Activated gamma-delta T cell treated with Interleukin-2 at 50 U/mL for 16 hours (primary cell): ENCODE measurements at regions not wholly inside any gene's neighbourhood (a gene's known extent, or its start where the extent isn't known, plus 50 kb on each side); places are given as distances from the start of the nearest gene placed in this dataset.
"Not testable (repeated sequence)": the region's sequence is repeated elsewhere in the genome, so short reads cannot be mapped to it uniquely, and the experiment has no call there.

Source experiments
- DNase-seq: peaks from one replicate; pipeline ENCODE4 v3.0.0-alpha.2; 2020

DNA sequence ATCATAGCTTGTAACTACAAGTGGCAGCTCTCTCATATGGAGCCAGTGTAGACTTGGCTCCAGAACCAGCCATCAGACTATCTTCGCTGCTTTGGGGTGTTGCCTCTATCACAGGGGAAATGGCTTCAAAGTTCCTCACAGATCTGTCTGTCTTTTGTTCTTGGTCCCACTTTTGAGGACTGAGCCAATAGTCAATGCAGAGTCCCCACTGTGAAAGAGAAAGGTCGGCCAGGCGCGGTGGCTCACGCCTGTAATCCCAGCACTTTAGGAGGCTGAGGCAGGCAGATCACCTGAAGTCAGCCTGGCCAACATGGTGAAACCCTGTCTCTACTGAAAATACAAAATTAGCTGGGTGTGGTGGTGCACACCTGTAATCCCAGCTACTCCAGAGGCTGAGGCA lies 86.9 kb upstream of the FZD7 start:
- not testable (repeated sequence) for DNase-seq

- DNase-seq, result no peak
Observed at GRCh38 chr2:201947287-201947686, 86.4 kb upstream of the FZD7 start.

DNA sequence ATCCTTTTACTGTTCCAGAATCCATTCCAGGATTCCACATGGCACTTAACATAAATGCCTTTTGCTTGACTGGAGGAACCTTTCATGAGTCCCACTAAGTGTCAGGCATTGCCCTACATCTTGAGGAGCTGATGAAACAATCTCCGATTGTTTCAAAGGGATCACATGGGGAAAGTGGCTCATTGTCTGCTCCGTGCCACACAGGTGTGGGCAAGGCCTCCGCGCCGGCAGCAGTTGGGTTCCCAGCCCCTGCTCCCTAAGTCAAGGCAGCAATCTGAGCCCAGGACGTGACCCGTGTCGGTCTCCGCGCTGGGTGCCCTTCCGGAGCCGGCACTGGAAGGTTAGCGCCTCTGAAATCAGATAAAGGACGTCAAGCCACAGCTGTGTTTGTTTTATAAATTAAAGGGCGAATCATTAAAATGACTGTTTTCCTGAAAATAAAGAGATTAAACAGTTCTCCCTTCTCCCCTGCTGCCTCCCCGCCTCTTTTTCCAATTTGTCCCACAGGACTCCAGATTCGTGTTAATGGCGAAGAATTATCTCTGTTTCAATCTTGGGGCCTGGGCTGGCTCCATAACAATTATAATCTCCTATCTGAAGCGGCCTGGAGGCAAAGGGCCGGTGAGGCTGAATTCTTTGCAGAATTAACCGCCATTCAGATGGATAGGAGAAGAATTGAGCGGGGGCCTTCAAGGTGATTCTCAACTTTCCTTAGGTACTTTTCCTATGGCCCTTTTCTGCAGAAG lies 84.3 kb upstream of the FZD7 start:
- no peak for DNase-seq

DNA sequence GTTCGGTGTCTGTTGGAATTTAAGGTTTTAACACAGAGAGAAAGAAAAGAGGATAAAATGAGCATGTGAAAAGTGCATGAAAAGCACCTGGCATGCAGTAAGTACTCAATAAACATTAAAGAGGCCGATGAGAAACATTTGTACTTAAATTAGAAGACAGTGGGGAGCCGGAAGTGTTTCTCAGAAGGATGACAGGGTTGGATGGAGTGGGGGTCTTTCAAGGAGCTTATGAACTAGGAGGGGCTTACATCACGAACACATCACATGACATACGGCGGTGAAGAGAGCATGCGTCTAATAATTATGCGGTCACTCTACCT lies 83.8 kb upstream of the FZD7 start:
- no peak for DNase-seq

DNA sequence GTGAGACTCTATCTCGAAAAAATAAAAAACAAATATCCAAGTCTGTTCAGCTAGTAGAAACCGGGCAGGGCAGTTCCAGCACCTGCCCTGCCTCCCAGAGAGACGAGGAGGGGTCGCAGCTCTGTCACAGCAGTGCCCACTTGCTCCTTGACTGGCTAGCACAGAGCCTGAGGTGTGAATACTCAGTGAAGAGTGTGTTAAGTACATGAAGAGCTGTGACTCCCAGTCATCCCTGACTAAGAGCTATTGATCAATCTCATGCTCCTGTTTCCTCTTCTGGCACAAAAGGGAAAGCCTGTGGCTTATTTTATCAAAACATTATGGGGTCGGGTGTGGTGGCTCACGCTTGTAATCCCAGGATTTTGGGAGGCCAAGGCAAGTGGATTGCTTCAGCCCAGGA lies 83.0 kb upstream of the FZD7 start:
- no peak for DNase-seq

GRCh38 chr2:201952187-201952586 lies 81.5 kb upstream of the FZD7 start:
- no peak for DNase-seq

DNA sequence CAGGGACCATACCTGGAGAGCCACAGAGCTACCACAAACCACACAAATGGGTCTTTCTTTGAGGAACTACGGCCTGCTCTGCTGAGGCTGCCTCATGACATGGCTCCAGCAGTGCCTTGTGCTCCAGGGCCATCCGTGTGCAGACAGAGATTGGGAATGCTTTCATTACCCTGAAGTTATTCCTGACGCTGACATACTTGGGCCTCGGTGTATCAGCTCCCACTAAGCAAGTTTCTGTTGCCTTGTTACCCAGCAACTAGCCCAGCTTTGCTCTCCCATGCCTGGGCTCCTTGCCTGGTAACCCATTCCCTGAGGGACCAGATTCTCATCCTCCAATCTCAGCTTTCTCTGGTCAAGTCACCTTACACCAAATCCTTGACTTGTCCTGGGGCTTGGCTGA lies 80.3 kb upstream of the FZD7 start:
- no peak for DNase-seq

DNA sequence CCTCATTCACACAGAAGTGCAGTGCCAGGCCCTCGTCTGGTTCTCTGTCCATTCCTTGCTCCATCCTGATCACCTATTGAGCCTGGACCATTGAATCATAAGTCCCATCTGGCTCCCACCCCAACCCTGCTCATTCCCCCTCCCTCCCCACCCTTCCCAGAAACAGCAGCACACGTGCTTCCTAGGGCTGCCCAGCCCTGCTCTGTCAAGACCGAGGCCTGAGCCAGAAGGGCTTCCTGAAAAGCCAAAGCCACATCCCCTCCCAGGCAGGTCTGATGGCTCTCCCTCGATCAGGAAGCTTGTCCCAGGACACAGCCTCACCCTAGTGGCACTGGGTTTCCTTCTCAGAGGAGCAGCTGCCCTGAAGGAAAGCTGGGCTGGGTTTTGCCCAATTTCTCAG lies 79.8 kb upstream of the FZD7 start:
- no peak for DNase-seq

GRCh38 chr2:201955231-201955630 lies 78.4 kb upstream of the FZD7 start:
- DNase-seq, result no peak

- no peak for DNase-seq
Observed at GRCh38 chr2:201955702-201956141, 77.9 kb upstream of the FZD7 start.

DNA sequence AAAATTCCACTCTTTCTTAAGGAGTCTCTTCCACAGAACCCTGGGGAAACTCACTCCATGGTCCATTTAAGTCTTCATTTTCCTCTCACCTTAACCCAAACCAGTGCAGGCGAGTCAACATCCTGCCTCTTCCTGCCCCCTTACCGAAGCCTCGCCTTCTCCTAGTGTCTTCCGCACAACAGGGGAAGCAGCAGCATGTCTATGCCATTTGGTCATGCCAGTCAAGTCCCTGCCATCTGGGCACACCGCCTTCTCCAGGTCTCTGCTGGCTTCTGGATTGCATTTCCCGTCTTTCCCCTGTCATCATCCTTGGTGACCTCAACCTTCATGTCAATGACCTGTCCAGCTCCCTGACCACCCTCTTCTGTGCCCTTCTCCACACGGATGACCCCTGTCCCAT lies 77.3 kb upstream of the FZD7 start:
- DNase-seq, result no peak

- no peak for DNase-seq
Observed at GRCh38 chr2:201957091-201957490, 76.6 kb upstream of the FZD7 start.

DNA sequence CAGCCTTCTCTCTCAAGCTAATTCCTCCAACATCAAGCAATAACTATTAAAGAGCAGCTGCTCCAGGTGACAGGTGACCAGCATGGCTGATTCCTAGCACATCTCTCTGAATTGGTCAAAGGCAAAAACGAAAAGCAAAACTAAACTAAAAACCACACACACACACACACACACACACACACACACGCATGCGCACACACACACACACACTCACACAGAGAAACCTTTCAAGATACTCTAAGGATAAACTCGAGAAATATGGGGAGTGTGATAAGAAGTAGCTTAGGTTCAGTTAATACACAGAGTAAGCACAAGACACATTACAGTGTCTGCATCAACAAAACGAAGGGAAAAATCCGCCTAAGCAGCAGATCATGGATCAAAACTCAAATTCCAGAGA lies 74.5 kb upstream of the FZD7 start:
- no peak for DNase-seq

DNA sequence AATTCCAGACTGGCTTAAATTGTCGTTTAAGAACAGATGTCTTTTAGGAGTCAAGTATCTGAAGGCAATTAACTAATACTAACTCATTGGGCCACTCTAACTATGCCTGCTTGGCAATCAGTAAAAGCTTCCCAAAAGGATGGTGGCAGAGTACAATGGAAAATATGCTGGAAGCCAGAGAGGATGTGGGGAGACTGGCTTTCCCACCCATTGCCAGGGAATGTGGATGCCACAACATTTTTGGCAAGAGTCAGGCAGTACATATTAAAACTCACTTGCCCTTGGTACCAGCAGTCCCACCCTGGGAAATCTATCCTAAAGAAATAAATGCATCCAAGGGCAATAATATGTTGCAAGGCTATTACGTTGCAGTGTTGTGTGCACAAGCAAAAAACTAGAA lies 74.0 kb upstream of the FZD7 start:
- DNase-seq, result no peak

GRCh38 chr2:201960305-201960704 lies 73.3 kb upstream of the FZD7 start:
- no peak for DNase-seq

DNA sequence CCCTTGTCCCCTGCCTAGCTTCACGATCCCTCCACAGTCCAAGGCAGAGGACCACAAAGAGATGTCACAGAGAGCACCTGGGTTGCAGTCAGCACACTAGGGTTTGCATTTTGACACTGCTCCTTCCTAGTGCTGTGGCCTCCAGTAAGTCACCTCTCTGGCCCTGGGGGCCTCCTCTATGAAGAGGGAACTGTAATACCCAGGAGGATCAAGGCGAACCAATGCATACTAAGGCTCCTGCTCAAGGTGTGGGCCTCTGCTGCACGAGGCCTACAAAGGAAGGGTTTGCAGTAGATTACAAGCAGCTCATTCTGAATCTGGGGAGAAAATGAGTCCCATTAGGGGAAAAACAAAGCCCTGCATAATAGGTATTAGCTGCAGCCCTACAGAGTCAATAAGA lies 72.3 kb upstream of the FZD7 start:
- DNase-seq, result no peak

- no peak for DNase-seq
Observed at GRCh38 chr2:201962774-201963562, 70.7 kb upstream of the FZD7 start.

GRCh38 chr2:201964011-201964410 lies 69.6 kb upstream of the FZD7 start:
- no peak for DNase-seq

DNA sequence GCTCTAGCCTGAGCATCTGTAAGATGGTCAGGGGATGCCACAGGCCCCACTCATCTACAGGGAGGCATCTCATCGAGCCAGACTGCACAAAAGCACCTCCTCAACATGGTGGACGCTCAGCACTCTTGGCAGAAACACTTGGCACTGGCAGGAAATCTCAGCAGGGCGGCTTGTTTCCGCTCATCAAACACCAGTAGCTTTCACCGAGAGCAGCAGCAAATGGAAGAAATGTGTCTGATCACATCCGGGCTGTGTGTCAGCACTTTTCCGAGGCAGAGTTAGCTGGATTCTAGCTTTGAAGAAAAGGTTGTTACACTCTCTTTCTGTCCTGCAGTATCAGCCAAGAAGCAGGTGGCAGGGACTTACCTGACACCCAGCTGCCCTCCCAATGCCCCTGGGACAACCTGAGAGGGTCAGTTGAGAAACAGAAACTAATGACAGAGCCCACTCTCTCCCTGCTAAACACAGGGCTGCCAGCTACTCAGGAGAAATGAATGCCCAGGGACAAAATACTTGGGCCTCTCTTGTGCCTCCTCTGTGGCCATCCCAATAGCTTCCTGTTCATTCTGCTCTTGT lies 68.9 kb upstream of the FZD7 start:
- DNase-seq, result peak; percentile 10

GRCh38 chr2:201965550-201965949 lies 68.1 kb upstream of the FZD7 start:
- no peak for DNase-seq

GRCh38 chr2:201966691-201967438 lies 66.8 kb upstream of the FZD7 start:
- no peak for DNase-seq

GRCh38 chr2:201968050-201968449 lies 65.6 kb upstream of the FZD7 start:
- DNase-seq, result no peak

GRCh38 chr2:201968476-201968875 lies 65.2 kb upstream of the FZD7 start:
- no peak for DNase-seq
